ENCODE measurements at regions not wholly inside any gene's neighbourhood (a gene's known extent, or its start where the extent isn't known, plus 50 kb on each side); places are given as distances from the start of the nearest gene placed in this dataset.

- Histone ChIP-seq H3K4me1 (ENCODE audit: control insufficient read depth in 1 of 2, insufficient read depth in 2 of 2, low read length in 2 of 2) (peaks cover 0 to 6% of the 10 kb centered on the region in 2 donors), H3K9me3 (ENCODE audit: control insufficient read depth in 1 of 2, low read length in 2 of 2) (no peaks in the 10 kb centered on the region), H3K36me3 (ENCODE audit: control insufficient read depth in 1 of 2, insufficient read depth in 2 of 2, low read length in 2 of 2) (no peaks in the 10 kb centered on the region), H3K4me3 (ENCODE audit: low read depth in 1 of 2, low read length in 2 of 2) (peak overlapping the region; percentile 81 to 83), H3K27me3 (ENCODE audit: low read depth, low read length) (no peaks in the 10 kb centered on the region), H3K27ac (ENCODE audit: low read length) (no peak overlapping the region)
Measured at GRCh38 chr4:57163530-57164459, 53.6 kb upstream of the IGFBP7 start.

- H3K4me3 ChIP-seq (ENCODE audit: low read depth in 1 of 2, low read length in 2 of 2) = no peak overlapping the region
- no peaks in the 10 kb centered on the region for H3K36me3 ChIP-seq (ENCODE audit: control insufficient read depth in 1 of 2, insufficient read depth in 2 of 2, low read length in 2 of 2)
- H3K27ac ChIP-seq (ENCODE audit: low read length) = no peak overlapping the region
- H3K27me3 ChIP-seq (ENCODE audit: low read depth, low read length) = no peaks in the 10 kb centered on the region
- H3K4me1 ChIP-seq (ENCODE audit: control insufficient read depth in 1 of 2, insufficient read depth in 2 of 2, low read length in 2 of 2) = peaks cover 0 to 6% of the 10 kb centered on the region in 2 donors
- H3K9me3 ChIP-seq (ENCODE audit: control insufficient read depth in 1 of 2, low read length in 2 of 2) = no peaks in the 10 kb centered on the region
Measured at GRCh38 chr4:57162499-57163019, 52.4 kb upstream of the IGFBP7 start.
